Stimulated activated naive CD8-positive, alpha-beta T cell treated with anti-CD3 and anti-CD28 coated beads, Interleukin-15, Interleukin-2, amounts not matched to agents 100 U/mL and 50 U/mL, for 24 hours (primary cell): ENCODE measurements at regions not wholly inside any gene's neighbourhood (a gene's known extent, or its start where the extent isn't known, plus 50 kb on each side); places are given as distances from the start of the nearest gene placed in this dataset.
A peak's percentile ranks its signal among the peaks of the same experiment; 100 is the strongest.

Experiments
- ATAC-seq: fragments of 150-1000 bp; cut with Tn5 transposase; one replicate; pipeline ENCODE4 v1.10.0; 2021
- DNase-seq: peaks from one replicate; pipeline ENCODE4 v3.0.0; 2021

- peak; percentile 76 for DNase-seq
These were observed 129.0 kb downstream of the SNX18 start for GRCh38 chr5:54646356-54647101.

GRCh38 chr5:54645882-54646355 is 128.4 kb downstream of the SNX18 start:
- no peak for DNase-seq

More at GRCh38 chr5:54646356-54647101, 129.0 kb downstream of the SNX18 start:
- ATAC-seq, result peak; percentile 95

GRCh38 chr5:54644226-54644625 is 126.7 kb downstream of the SNX18 start:
- no peak for ATAC-seq
- no peak for DNase-seq

More at GRCh38 chr5:54645882-54646355, 128.4 kb downstream of the SNX18 start:
- no peak for ATAC-seq

GRCh38 chr5:54643685-54644106 is 126.1 kb downstream of the SNX18 start:
- DNase-seq, result no peak
- ATAC-seq, result no peak

- ATAC-seq (no peak), DNase-seq (no peak)
These were observed 122.1 kb downstream of the SNX18 start for GRCh38 chr5:54639621-54640020.

- DNase-seq, result no peak
- ATAC-seq, result no peak
These were observed 120.5 kb downstream of the SNX18 start for GRCh38 chr5:54638106-54638505.

- ATAC-seq (no peak), DNase-seq (no peak)
These were observed 120.1 kb downstream of the SNX18 start for GRCh38 chr5:54637654-54638053.

- no peak for DNase-seq
- no peak for ATAC-seq
These were observed 116.5 kb downstream of the SNX18 start for GRCh38 chr5:54634089-54634488.

- ATAC-seq (no peak), DNase-seq (no peak)
These were observed 114.7 kb downstream of the SNX18 start for GRCh38 chr5:54632131-54632701.

GRCh38 chr5:54630738-54631359 is 113.3 kb downstream of the SNX18 start:
- no peak for ATAC-seq
- no peak for DNase-seq

- ATAC-seq, result no peak
- DNase-seq, result no peak
These were observed 111.6 kb downstream of the SNX18 start for GRCh38 chr5:54629115-54629514.

GRCh38 chr5:54628050-54628449 is 110.5 kb downstream of the SNX18 start:
- DNase-seq (no peak), ATAC-seq (no peak)

GRCh38 chr5:54626407-54626806 is 108.8 kb downstream of the SNX18 start:
- ATAC-seq (no peak), DNase-seq (no peak)

GRCh38 chr5:54624805-54625568 is 107.4 kb downstream of the SNX18 start:
- ATAC-seq (no peak), DNase-seq (no peak)

GRCh38 chr5:54621709-54622108 is 104.2 kb downstream of the SNX18 start:
- no peak for ATAC-seq
- DNase-seq, result no peak

GRCh38 chr5:54621048-54621447 is 103.5 kb downstream of the SNX18 start:
- no peak for ATAC-seq
- DNase-seq, result no peak

- DNase-seq, result no peak
- no peak for ATAC-seq
These were observed 102.8 kb downstream of the SNX18 start for GRCh38 chr5:54620141-54620933.

GRCh38 chr5:54619731-54620130 is 102.2 kb downstream of the SNX18 start:
- ATAC-seq (no peak), DNase-seq (no peak)

GRCh38 chr5:54616518-54617220 is 99.1 kb downstream of the SNX18 start:
- ATAC-seq (no peak), DNase-seq (no peak)

- DNase-seq (no peak), ATAC-seq (no peak)
These were observed 98.5 kb downstream of the SNX18 start for GRCh38 chr5:54616031-54616430.

- ATAC-seq, result no peak
These were observed 97.8 kb downstream of the SNX18 start for GRCh38 chr5:54615381-54615780.

More at GRCh38 chr5:54615381-54615780, 97.8 kb downstream of the SNX18 start:
- no peak for DNase-seq
